ENCODE measurements at regions not wholly inside any gene's neighbourhood (a gene's known extent, or its start where the extent isn't known, plus 50 kb on each side); places are given as distances from the start of the nearest gene placed in this dataset.
A peak's percentile ranks its signal among the peaks of the same experiment; 100 is the strongest.

DNA sequence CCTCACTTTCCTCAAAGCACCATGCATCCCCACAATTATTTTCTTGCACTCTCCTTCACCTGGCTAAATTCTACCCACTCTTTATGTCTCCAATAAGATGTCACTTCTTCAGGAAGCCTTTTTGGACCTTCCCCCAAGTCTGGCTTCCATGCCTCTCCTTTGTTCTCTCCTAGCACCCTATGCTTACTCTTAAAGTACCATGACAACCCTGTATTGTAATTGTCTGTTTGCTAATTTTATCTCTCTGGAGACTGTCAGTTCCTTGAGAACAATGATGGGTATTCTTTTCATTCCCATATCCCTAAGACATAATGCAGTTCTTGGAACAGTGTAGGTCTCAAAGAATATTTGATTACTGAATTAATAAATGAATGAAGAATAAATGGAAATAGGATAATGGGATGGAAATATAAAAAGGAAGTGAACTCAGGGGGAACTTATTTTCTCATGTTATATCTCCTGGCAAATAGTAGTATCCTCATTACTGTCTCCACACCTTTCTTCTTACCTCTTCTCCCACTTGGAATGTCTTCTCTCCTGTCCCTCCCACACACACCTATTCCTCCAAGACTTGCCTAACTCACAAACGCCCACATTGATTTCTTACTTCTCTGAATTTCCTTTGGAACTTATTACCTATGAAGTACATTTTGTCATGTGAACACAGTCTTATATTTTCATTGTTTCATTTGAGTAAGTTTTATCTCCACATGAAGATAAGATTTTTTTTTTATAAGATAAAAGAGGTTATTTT is 499.1 kb downstream of the NFIB start:
- Histone ChIP-seq H3K4me1 (ENCODE audit: low read depth) (no peaks in the 10 kb centered on the region), H3K27me3 (no peaks in the 10 kb centered on the region), H3K4me3 (no peak overlapping the region), H3K9me3 (ENCODE audit: low read depth) (no peaks in the 10 kb centered on the region), H3K27ac (no peak overlapping the region), H3K36me3 (no peaks in the 10 kb centered on the region)
- peak in 1 of 2 donors; percentile 16 for DNase-seq (ENCODE audit: low read depth in 1 of 2, low spot score in 1 of 2)
- TF ChIP-seq CTCF (IDR thresholded peaks at IDR 0.05; ENCODE audit: low read depth, low read length) = no peak

DNA sequence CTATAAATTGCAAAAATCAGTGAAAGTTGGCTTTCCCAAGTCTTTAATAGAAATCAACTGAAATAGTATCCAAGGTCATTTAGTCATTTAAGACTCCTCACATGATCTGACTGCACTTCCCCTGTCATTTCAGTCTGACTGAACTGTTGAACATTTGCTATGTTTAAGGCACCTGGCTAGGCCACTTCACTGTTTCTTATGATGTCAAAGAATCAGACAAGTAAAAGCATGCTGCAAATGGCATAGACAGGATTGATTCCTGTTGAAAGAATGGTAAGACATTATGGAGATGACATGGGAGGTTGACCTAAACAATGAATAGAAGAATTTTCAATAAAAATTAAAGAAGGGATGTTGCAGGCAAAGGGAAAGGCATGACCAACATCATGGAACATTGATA is 502.1 kb downstream of the NFIB start:
- DNase-seq (ENCODE audit: low read depth in 1 of 2, low spot score in 1 of 2) = no peak
- H3K9me3 ChIP-seq (ENCODE audit: low read depth) = no peaks in the 10 kb centered on the region
- H3K27me3 ChIP-seq = no peaks in the 10 kb centered on the region
- H3K4me1 ChIP-seq (ENCODE audit: low read depth) = no peaks in the 10 kb centered on the region
- H3K27ac ChIP-seq = no peak overlapping the region
- TF ChIP-seq CTCF (IDR thresholded peaks at IDR 0.05; ENCODE audit: low read depth, low read length) = no peak
- no peaks in the 10 kb centered on the region for H3K36me3 ChIP-seq
- H3K4me3 ChIP-seq = no peak overlapping the region

DNA sequence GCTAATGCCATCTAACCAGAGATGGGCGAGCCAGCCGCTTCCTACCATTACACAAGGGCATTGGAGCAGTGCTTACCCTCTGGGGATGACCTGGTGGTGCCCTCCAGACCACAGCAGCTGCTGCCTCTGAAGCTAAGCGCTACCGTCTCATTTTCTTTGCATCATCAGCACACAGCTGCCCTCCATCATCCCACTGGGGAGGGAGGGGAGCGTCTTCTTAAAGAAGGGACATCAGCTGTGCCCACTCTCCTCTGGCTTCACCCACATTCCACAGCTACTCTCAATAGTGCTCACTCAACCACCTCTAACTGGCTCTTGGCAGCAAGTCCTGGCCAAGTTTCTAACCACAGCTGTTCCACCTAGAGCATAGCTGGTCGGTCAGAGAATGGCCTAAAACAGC is 503.4 kb downstream of the NFIB start:
- no peaks in the 10 kb centered on the region for H3K4me1 ChIP-seq (ENCODE audit: low read depth)
- no peak for TF ChIP-seq CTCF (IDR thresholded peaks at IDR 0.05; ENCODE audit: low read depth, low read length)
- no peaks in the 10 kb centered on the region for H3K36me3 ChIP-seq
- no peak overlapping the region for H3K4me3 ChIP-seq
- H3K27ac ChIP-seq = no peak overlapping the region
- H3K27me3 ChIP-seq = no peaks in the 10 kb centered on the region
- DNase-seq (ENCODE audit: low read depth in 1 of 2, low spot score in 1 of 2) = peak in 1 of 2 donors; percentile 41
- no peaks in the 10 kb centered on the region for H3K9me3 ChIP-seq (ENCODE audit: low read depth)

- TF ChIP-seq CTCF (IDR thresholded peaks at IDR 0.05; ENCODE audit: low read depth, low read length) = no peak
- Histone ChIP-seq H3K9me3 (ENCODE audit: low read depth) (no peaks in the 10 kb centered on the region), H3K4me3 (no peak overlapping the region), H3K27me3 (no peaks in the 10 kb centered on the region), H3K4me1 (ENCODE audit: low read depth) (no peaks in the 10 kb centered on the region), H3K27ac (no peak overlapping the region), H3K36me3 (no peaks in the 10 kb centered on the region)
- DNase-seq (ENCODE audit: low read depth in 1 of 2, low spot score in 1 of 2) = no peak
Observed at GRCh38 chr9:13809401-13809800, 504.5 kb downstream of the NFIB start.

DNA sequence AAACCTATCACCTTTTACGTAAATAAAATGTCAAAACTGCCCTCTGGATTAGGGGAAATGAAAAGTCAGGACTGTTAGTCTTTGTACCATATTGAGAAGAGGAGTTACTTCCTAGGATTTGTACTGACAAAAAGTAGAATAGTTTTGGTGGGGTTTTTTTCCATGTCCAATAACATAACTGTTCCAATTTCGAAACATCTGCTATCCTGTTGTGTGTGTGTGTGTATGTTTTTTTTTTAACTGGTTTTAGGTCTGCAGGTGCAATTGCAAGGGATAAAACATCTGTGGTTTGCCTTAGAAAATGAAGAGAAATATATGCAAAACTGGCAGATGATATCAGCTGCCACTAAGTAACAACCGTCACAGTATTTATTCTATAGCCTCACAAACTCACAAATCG is 506.8 kb downstream of the NFIB start:
- no peak for TF ChIP-seq CTCF (IDR thresholded peaks at IDR 0.05; ENCODE audit: low read depth, low read length)
- H3K27ac ChIP-seq = no peak overlapping the region
- no peak overlapping the region for H3K4me3 ChIP-seq
- H3K9me3 ChIP-seq (ENCODE audit: low read depth) = no peaks in the 10 kb centered on the region
- no peak for DNase-seq (ENCODE audit: low read depth in 1 of 2, low spot score in 1 of 2)
- no peaks in the 10 kb centered on the region for H3K4me1 ChIP-seq (ENCODE audit: low read depth)
- H3K27me3 ChIP-seq = no peaks in the 10 kb centered on the region
- no peaks in the 10 kb centered on the region for H3K36me3 ChIP-seq
